ENCODE measurements at regions not wholly inside any gene's neighbourhood (a gene's known extent, or its start where the extent isn't known, plus 50 kb on each side); places are given as distances from the start of the nearest gene placed in this dataset.

DNA sequence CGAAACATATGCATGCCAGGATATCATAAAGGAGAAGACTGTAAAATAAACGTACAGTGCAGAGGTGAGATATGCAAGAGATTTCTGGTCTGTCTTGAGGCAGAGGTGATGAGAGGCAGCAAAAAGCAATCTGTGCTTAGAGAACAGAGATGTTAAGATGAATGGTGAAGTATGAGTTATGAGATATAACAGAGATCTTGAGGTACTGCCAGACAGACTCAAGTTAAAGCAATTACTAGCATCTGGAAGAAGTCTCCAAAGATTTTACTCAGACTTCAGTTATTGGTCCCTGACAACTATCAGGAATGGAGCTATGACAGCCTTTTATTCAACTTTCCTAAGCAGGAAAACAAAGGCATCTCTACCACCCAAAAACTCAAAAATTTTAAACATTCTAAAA is 122.8 kb upstream of the DST start:
- DNase-seq = no peak

DNA sequence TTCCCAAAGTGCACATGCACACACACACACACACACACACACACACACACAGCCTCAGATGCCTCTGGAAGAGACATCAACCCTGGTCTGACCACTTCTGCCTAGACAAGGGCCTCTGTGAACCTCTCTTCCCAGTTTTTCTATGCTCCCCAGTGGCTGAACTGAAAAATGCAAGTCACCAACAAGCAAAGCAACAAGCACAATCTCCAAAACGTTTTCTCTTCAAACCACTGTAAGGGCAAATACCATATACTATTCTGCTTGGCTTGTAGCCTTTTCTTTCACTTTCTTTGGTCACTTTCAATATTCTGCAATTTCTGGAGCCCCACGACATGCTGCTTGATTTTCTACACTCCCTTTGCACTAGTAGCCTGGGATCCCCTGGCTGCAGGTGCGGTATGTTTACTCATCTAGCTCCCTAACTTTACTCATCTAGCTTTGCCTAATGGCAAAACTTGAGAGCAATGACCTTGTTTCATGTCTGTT is 121.4 kb upstream of the DST start:
- DNase-seq = no peak

- DNase-seq = no peak
Measured at GRCh38 chr6:56761651-56762050, 119.0 kb upstream of the DST start.

DNA sequence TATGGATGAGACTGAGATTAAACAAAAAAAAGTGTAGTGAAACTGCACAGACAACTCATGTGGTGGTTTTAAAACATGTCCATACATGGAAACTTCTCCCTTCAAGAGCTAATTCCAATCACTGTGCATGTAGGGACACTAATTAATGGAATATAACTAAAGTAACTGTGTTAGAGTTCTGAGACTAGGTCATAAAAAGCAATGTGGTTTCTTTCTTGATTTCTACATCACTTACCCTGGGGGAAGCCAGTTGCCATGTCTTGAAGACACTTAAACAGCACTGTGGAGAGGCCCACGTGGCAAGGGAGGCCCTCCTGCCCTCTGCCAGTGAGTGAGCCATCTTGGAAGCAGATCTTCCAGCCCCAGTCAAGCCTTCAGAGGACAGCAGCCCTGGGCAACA is 118.2 kb upstream of the DST start:
- DNase-seq = no peak

DNA sequence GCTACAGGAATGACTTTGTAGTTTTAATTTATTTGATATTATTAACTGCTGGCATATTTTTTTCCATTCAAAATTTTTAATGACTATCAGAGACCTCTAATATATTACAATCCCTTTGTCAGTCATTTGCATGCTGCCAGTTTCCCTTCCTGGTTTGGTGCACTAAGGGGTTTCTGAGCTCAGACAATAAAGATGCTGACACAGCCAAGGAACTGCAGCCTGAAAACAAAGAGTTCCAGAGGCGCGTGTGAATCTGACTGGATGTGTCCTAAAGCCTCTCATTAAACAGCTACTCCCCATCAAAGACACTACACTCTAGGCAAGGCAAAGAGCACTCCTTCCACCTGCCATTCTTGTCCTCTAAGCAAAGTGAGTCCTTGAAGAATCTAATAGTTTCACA is 116.8 kb upstream of the DST start:
- DNase-seq = no peak

DNA sequence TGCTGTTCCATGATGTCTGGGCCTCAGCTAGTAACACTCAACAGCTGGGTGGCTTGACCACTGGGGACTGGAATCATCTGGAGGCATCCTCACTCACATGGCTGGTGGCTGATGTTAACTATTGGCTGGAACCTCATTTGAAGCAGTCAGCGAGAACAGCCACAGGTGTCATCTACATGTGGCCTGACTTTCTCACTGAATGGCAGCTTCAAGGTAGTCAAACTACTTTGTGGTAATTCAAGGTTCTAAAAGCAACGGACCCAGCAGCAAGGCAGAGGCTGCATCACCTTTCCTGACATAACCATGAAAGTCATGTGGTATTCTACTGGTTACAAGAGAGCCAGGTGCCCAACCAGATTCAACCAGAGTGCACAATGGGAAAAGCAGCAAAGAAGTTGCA is 115.9 kb upstream of the DST start:
- no peak for DNase-seq

GRCh38 chr6:56758120-56758519 is 115.4 kb upstream of the DST start:
- DNase-seq = no peak

GRCh38 chr6:56757588-56757984 is 114.9 kb upstream of the DST start:
- DNase-seq = no peak

DNA sequence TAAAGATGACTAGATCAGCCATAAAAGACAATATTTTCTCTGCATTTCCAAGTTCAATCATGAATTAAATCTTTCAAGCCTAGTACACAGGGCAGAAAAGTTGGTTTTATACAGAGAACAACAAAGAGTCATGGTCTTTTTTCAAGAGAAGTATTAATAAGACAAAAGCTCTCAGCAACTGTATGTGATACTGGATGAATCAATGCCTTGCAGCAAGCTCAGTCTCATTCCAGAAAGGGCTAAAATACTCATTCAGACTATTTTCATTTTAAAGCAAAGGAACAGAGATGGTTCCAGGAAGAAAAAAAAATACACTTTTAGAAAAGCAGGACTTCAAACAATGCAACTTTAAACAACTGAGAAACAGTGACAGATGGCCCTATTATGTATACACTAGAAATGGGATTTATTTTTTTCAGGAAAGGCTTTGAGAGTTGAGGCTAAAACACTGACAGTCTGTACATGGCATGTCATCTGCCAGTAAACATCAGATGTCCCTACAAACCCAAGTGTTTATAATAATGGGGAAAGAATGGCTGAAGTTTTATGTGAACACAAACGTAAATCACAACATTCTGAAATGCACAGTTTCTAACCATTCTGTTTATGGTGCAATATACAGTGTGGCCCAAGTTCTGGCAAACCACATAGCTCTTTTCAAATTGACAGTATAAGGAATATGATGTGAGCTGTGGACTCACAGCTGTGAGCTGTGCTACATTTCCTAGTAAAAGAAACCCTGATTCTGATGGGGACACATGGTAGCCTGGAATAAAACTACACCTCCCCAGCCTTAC is 114.3 kb upstream of the DST start:
- DNase-seq = no peak

- DNase-seq = no peak
Measured at GRCh38 chr6:56756219-56756789, 113.6 kb upstream of the DST start.

DNA sequence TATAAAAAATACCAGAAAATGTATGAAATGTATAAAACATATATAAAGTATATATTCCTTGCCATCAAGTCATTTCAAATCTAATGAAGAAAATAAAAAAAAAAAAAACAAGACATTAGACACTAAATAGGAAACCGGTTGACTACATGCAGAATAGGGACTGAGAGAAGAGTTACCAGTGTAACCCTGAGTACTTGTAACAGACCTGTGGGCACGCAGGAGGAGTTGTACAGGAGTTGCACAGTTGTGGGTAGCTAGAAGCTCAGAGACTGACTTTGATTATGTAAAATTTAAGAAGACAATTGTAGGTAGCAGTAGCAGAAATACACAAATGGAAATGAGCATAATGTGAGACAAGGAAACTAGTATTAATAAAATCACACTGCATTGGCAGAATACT is 112.4 kb upstream of the DST start:
- no peak for DNase-seq

DNA sequence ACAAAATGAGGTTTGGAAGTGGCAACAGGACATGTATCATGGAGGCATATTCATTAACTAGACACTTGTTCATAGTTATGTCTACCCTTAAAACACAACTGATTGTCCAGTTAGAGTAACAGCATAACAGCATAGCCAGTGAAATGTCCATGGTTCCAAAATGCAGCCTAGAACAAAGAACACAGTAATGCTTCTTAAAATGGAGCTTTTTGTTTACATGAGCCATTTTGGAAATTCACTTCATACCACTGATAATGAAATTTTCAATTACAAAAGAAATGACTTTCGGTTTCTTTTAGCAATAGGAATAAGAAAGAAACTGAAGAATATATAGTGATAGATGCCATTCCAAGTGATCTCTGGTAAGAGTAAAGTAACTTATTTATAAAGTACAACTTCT is 111.1 kb upstream of the DST start:
- no peak for DNase-seq

- no peak for DNase-seq
Measured at GRCh38 chr6:56752534-56752933, 109.8 kb upstream of the DST start.

DNA sequence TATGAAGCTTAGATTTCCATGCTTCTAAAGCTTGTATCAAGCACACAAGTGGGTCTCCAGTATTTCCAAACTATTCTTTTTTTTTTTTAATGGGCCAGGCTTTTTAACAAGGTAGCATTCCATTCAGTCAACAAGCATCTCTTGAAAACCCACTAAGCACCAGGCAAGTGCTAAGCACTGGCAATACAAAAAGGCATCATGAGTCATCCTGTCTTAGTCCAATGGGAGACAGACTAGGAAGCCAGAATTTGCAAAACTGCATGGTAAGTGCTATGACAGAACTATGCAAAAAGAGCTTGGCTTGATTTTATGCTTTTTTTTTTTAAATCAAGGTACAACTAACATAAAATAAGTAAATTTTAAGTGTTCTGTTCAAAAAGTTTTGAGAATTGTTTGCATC is 109.3 kb upstream of the DST start:
- DNase-seq = peak in 1 of 2 experiments; percentile 23

DNA sequence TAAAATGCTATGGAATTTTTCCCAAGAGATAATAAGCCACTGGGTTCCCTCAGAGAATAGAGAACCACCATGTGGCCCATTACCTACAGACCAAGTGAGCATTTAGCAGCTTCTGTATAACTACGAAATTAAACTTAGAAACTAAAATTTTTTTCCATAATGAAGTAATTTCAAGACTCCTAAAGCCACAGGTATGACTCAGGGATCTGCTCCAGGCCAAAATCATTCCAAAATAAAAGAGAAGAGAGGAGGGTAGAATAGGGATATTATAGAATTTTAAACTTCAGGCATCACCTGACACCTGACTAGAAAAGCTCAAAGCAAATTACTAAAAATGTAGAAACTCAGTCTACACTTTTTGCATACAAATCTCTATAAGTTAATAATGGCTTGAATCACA is 108.9 kb upstream of the DST start:
- DNase-seq = no peak

DNA sequence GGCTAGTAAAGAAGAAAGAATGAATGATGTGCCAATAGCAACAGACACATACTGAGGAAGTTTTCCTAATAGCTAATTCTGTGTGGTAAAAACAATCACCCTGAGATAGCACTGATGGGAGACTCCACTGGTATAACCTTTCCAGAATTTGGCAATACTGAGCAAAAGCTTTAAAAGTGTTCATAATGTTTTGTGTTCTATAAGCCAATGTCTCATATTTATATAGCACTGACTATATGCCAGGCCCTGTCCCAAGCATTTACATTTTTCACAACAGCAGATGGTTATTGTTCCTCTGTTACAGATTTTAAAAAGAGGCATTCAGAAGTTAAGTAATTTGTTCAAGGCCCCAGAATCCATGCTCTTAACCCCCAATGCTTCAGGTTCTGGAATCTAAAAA is 108.0 kb upstream of the DST start:
- DNase-seq = no peak

DNA sequence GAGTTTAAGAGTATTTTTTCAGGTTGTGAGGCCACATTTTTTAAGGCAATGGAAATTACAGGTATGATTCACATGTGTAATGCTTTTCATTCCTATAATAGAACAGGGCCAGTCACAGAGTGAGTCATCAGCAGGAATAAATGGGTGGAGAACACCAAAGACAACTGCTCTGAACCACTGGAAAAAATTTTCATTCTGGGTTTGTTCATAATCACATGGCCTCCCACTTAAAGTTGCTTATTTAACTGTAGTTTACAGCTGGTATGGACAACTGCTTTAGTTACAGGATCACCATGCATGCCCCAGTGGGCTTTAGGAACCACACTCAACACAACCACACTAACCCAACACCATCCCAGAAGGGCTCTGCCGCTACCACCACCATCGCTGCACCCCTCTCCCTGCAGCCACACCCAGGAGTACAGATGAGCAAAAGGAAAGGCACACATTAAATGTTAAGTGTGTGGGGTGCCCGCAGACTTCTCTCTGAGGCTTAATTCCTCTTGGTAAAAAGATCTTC is 107.0 kb upstream of the DST start:
- DNase-seq = no peak

- no peak for DNase-seq
Measured at GRCh38 chr6:56746767-56747504, 104.2 kb upstream of the DST start.

GRCh38 chr6:56745971-56746370 is 103.3 kb upstream of the DST start:
- DNase-seq = no peak

GRCh38 chr6:56745081-56745480 is 102.4 kb upstream of the DST start:
- no peak for DNase-seq

GRCh38 chr6:56744528-56744927 is 101.8 kb upstream of the DST start:
- DNase-seq = no peak

DNA sequence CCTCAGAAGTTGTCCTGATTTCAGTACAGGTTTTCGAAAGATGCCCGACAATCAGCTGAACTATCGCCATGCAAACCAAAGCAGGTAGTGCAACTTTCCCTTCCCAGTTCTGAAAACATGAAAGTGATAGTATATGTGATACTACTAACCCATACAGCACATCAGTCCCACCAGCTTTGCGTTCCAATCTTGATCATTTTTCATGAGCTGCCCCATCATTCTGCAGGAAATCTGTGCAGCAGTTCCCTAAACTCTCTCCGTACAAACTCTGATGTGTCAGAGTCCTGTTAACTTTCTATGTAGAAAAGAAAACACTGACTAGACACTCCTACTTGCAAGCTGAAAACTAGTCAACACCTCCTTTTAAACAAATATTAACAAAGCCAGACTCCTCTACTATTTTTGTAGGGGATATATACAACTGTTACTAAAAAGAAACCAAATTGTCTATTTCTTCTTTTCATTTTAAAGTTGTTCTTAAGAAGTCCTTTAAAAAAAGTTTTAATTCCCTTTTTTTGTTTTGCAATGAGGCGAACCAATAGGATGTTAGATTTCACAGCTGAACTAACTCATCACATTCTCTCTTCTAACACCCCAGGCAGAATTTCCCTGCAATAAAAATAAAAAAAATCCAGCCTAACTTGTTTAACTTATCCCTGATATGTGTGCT is 99.6 kb upstream of the DST start:
- no peak for DNase-seq

GRCh38 chr6:56741472-56741871 is 98.8 kb upstream of the DST start:
- DNase-seq = no peak

Measured in NCI-H187 (cell line).